ENCODE measurements at regions not wholly inside any gene's neighbourhood (a gene's known extent, or its start where the extent isn't known, plus 50 kb on each side); places are given as distances from the start of the nearest gene placed in this dataset.

- no peak overlapping the region for H3K4me2 ChIP-seq (replicated peaks; ENCODE audit: extremely low read depth, low read length, poor library complexity, severe bottlenecking)
- H3K4me1 Mint-ChIP-seq: no peaks in the 10 kb centered on the region
- no peak for DNase-seq
- no peaks in the 10 kb centered on the region for H4K20me1 ChIP-seq (ENCODE audit: insufficient read depth, low read length)
- no peak overlapping the region for H3K4me3 ChIP-seq (replicated peaks in 1 of 3; ENCODE audit: low read depth in 2 of 3, low read length in 3 of 3)
- no peak overlapping the region for H3K4me3 Mint-ChIP-seq
- no peak overlapping the region for H2AFZ ChIP-seq (ENCODE audit: insufficient read depth, low read depth, low read length, poor library complexity, severe bottlenecking)
- H3K27me3 Mint-ChIP-seq (ENCODE audit: low read depth in 3 of 3): no peaks in the 10 kb centered on the region
- H3K27ac ChIP-seq (ENCODE audit: low read depth in 1 of 2, low read length in 2 of 2): no peak overlapping the region
- intact Hi-C loops (cut with micrococcal nuclease): no loop called here
- no peak overlapping the region for H3K9ac ChIP-seq (ENCODE audit: insufficient read depth, low read length, poor library complexity, severe bottlenecking)
- H3K36me3 Mint-ChIP-seq: no peaks in the 10 kb centered on the region
- H3K9me3 Mint-ChIP-seq: peaks cover 0 to 9% (median 4%) of the 10 kb centered on the region in 7 donors
- H3K27ac Mint-ChIP-seq: no peak overlapping the region
- H3K79me2 ChIP-seq (ENCODE audit: insufficient read depth, low read length): no peaks in the 10 kb centered on the region
- H3K4me1 ChIP-seq (ENCODE audit: control insufficient read depth in 1 of 2, insufficient read depth in 2 of 2, low read length in 2 of 2): no peaks in the 10 kb centered on the region
- 100% methylated on average over 1 of the region's 2 CpGs for WGBS (ENCODE audit: insufficient coverage)
- peaks cover 5 to 8% of the 10 kb centered on the region in 2 donors for H3K9me3 ChIP-seq (replicated peaks in 1 of 2; ENCODE audit: control insufficient read depth in 1 of 2, insufficient read depth in 1 of 2, low read length in 2 of 2)
- H3K36me3 ChIP-seq (replicated peaks in 1 of 2; ENCODE audit: control insufficient read depth in 1 of 2, insufficient read depth in 2 of 2, low read length in 2 of 2): no peaks in the 10 kb centered on the region
- H3K27me3 ChIP-seq (ENCODE audit: control insufficient read depth in 2 of 2, insufficient read depth in 2 of 2, low read length in 2 of 2): no peaks in the 10 kb centered on the region
- TF ChIP-seq CTCF (IDR thresholded peaks at IDR 0.05): no peak
These were observed 74.2 kb upstream of the FSIP2 start for GRCh38 chr2:185664384-185664783.

- H2AFZ ChIP-seq (ENCODE audit: insufficient read depth, low read depth, low read length, poor library complexity, severe bottlenecking): no peak overlapping the region
- Mint-ChIP-seq H3K9me3 (peaks cover 0 to 9% (median 4%) of the 10 kb centered on the region in 7 donors), H3K36me3 (no peaks in the 10 kb centered on the region)
These were observed 73.3 kb upstream of the FSIP2 start for GRCh38 chr2:185665251-185665814.

More at GRCh38 chr2:185665251-185665814, 73.3 kb upstream of the FSIP2 start:
- H4K20me1 ChIP-seq (ENCODE audit: insufficient read depth, low read length): no peaks in the 10 kb centered on the region
- intact Hi-C loops (cut with micrococcal nuclease): no loop called here
- DNase-seq: no peak
- no peaks in the 10 kb centered on the region for H3K79me2 ChIP-seq (ENCODE audit: insufficient read depth, low read length)
- peaks cover 5 to 8% of the 10 kb centered on the region in 2 donors for H3K9me3 ChIP-seq (replicated peaks in 1 of 2; ENCODE audit: control insufficient read depth in 1 of 2, insufficient read depth in 1 of 2, low read length in 2 of 2)
- TF ChIP-seq CTCF (IDR thresholded peaks at IDR 0.05): no peak
- WGBS (ENCODE audit: insufficient coverage): 82% methylated on average over 2 of the region's 2 CpGs
- no peak overlapping the region for H3K27ac Mint-ChIP-seq
- no peaks in the 10 kb centered on the region for H3K4me1 ChIP-seq (ENCODE audit: control insufficient read depth in 1 of 2, insufficient read depth in 2 of 2, low read length in 2 of 2)
- H3K27ac ChIP-seq (ENCODE audit: low read depth in 1 of 2, low read length in 2 of 2): no peak overlapping the region
- H3K9ac ChIP-seq (ENCODE audit: insufficient read depth, low read length, poor library complexity, severe bottlenecking): no peak overlapping the region
- H3K4me3 ChIP-seq (replicated peaks in 1 of 3; ENCODE audit: low read depth in 2 of 3, low read length in 3 of 3): no peak overlapping the region
- H3K4me3 Mint-ChIP-seq: no peak overlapping the region
- H3K27me3 Mint-ChIP-seq (ENCODE audit: low read depth in 3 of 3): no peaks in the 10 kb centered on the region
- no peaks in the 10 kb centered on the region for H3K4me1 Mint-ChIP-seq
- H3K4me2 ChIP-seq (replicated peaks; ENCODE audit: extremely low read depth, low read length, poor library complexity, severe bottlenecking): no peak overlapping the region
- no peaks in the 10 kb centered on the region for H3K36me3 ChIP-seq (replicated peaks in 1 of 2; ENCODE audit: control insufficient read depth in 1 of 2, insufficient read depth in 2 of 2, low read length in 2 of 2)
- no peaks in the 10 kb centered on the region for H3K27me3 ChIP-seq (ENCODE audit: control insufficient read depth in 2 of 2, insufficient read depth in 2 of 2, low read length in 2 of 2)
